ENCODE measurements at regions not wholly inside any gene's neighbourhood (a gene's known extent, or its start where the extent isn't known, plus 50 kb on each side); places are given as distances from the start of the nearest gene placed in this dataset.

- DNase-seq (ENCODE audit: low read depth): no peak
- TF ChIP-seq CTCF (IDR thresholded peaks at IDR 0.05; ENCODE audit: low read length, missing control alignments): no peak
- no peak overlapping the region for H3K4me3 ChIP-seq (replicated peaks; ENCODE audit: low read depth, low read length)
Measured at GRCh38 chr15:31499236-31499952, 172.8 kb downstream of the KLF13 start.

- no peak for TF ChIP-seq CTCF (IDR thresholded peaks at IDR 0.05; ENCODE audit: low read length, missing control alignments)
- no peak for DNase-seq (ENCODE audit: low read depth)
- H3K4me3 ChIP-seq (replicated peaks; ENCODE audit: low read depth, low read length): no peak overlapping the region
Measured at GRCh38 chr15:31499953-31500765, 173.5 kb downstream of the KLF13 start.

GRCh38 chr15:31500766-31501449, 174.3 kb downstream of the KLF13 start:
- DNase-seq (ENCODE audit: low read depth): no peak
- TF ChIP-seq CTCF (IDR thresholded peaks at IDR 0.05; ENCODE audit: low read length, missing control alignments): no peak
- no peak overlapping the region for H3K4me3 ChIP-seq (replicated peaks; ENCODE audit: low read depth, low read length)

- no peak for DNase-seq (ENCODE audit: low read depth)
Measured at GRCh38 chr15:31501536-31502157, 175.0 kb downstream of the KLF13 start.

GRCh38 chr15:31502541-31503229, 176.1 kb downstream of the KLF13 start:
- H3K4me3 ChIP-seq (replicated peaks; ENCODE audit: low read depth, low read length): no peak overlapping the region
- no peak for TF ChIP-seq CTCF (IDR thresholded peaks at IDR 0.05; ENCODE audit: low read length, missing control alignments)
- no peak for DNase-seq (ENCODE audit: low read depth)

More at GRCh38 chr15:31501536-31502157, 175.0 kb downstream of the KLF13 start:
- TF ChIP-seq CTCF (IDR thresholded peaks at IDR 0.05; ENCODE audit: low read length, missing control alignments): no peak
- no peak overlapping the region for H3K4me3 ChIP-seq (replicated peaks; ENCODE audit: low read depth, low read length)

- H3K4me3 ChIP-seq (replicated peaks; ENCODE audit: low read depth, low read length): no peak overlapping the region
- no peak for TF ChIP-seq CTCF (IDR thresholded peaks at IDR 0.05; ENCODE audit: low read length, missing control alignments)
- DNase-seq (ENCODE audit: low read depth): no peak
Measured at GRCh38 chr15:31503256-31503655, 176.6 kb downstream of the KLF13 start.
